H1 (cell line): ENCODE measurements at regions not wholly inside any gene's neighbourhood (a gene's known extent, or its start where the extent isn't known, plus 50 kb on each side); places are given as distances from the start of the nearest gene placed in this dataset.

ENCODE experiments used
- CTCF ChIA-PET: fragments of 300-600 bp; sonication (Branson Sonifier 250); formaldehyde crosslinking; loops from one replicate; lab custom pipeline; 2021; ENCODE audit not compliant: partially characterized antibody; lab: Charles Lee
- POLR2A ChIA-PET: fragments of 300-600 bp; sonication (Branson Sonifier 250); formaldehyde crosslinking; loops from one replicate; lab custom pipeline; 2021; ENCODE audit warnings: inconsistent platforms; ENCODE audit not compliant: partially characterized antibody; lab: Charles Lee
- DNase-seq, 2 experiments: peaks; one replicate each; pipeline versions ENCODE4 v3.0.0 to v3.0.0-alpha.2; 2010 to 2022; ENCODE audit warnings: low spot score in 2 of 2, low read depth in 1 of 2, mixed read lengths in 1 of 2
- FAIRE-seq: peaks from 2 replicates; lab custom pipeline; 2011; peaks lifted over from hg19 to GRCh38; lab: Jason Lieb, UNC
- H2AFZ ChIP-seq: 2 replicates; pipeline ENCODE4 v1.8.1; 2012; ENCODE audit warnings: low read length, inconsistent platforms
- H2AK5ac ChIP-seq: 2 replicates; pipeline ENCODE4 v1.6.1; 2013; ENCODE audit warnings: low read depth, low read length
- H2BK120ac ChIP-seq: replicated peaks from 2 replicates; pipeline ENCODE3; 2013; ENCODE audit warnings: low read depth, low read length, inconsistent platforms
- H2BK12ac ChIP-seq: 2 replicates; pipeline ENCODE4 v1.6.1; 2013; ENCODE audit warnings: low read depth, low read length
- H2BK15ac ChIP-seq: 2 replicates; pipeline ENCODE4 v1.6.1; 2013; ENCODE audit warnings: low read length
- H2BK20ac ChIP-seq: 2 replicates; pipeline ENCODE4 v1.6.1; 2013; ENCODE audit warnings: low read length
- H2BK5ac ChIP-seq: 2 replicates; pipeline ENCODE4 v1.6.1; 2013; ENCODE audit warnings: low read depth, low read length
- H3K14ac ChIP-seq: 2 replicates; pipeline ENCODE4 v1.6.1; 2013; ENCODE audit warnings: inconsistent platforms; ENCODE audit not compliant: insufficient read length
- H3K18ac ChIP-seq: 2 replicates; pipeline ENCODE4 v1.6.1; 2013; ENCODE audit warnings: low read length; ENCODE audit errors: extremely low read depth
- H3K23ac ChIP-seq: 2 replicates; pipeline ENCODE4 v1.6.1; 2013; ENCODE audit warnings: inconsistent platforms; ENCODE audit not compliant: insufficient read length
- H3K23me2 ChIP-seq: 2 replicates; pipeline ENCODE4 v1.6.1; 2013; ENCODE audit warnings: low read depth, low read length
- H3K27ac ChIP-seq: 2 replicates; pipeline ENCODE4 v1.6.1; 2011; ENCODE audit warnings: low read depth, low read length, inconsistent platforms
- H3K27me3 ChIP-seq, 4 experiments: replicated peaks in 1 of 4; 1 replicate in 1 of 4; 2 replicates in 3 of 4; pipeline versions ENCODE4 v1.6.1 to v1.8.1; 2011 to 2013; ENCODE audit warnings: low read length in 3 of 4, mild to moderate bottlenecking in 3 of 4, inconsistent platforms in 2 of 4, mixed read lengths in 2 of 4, moderate library complexity in 1 of 4; ENCODE audit not compliant: control insufficient read depth in 3 of 4, insufficient read depth in 3 of 4; ENCODE audit errors: extremely low read depth in 1 of 4
- H3K36me3 ChIP-seq, 4 experiments: 2 replicates each; pipeline versions ENCODE4 v1.6.1 to v1.8.1; 2011 to 2013; ENCODE audit warnings: mild to moderate bottlenecking in 4 of 4, low read length in 3 of 4, moderate library complexity in 2 of 4, control low read depth in 1 of 4, inconsistent platforms in 1 of 4; ENCODE audit not compliant: insufficient read depth in 4 of 4, control insufficient read depth in 2 of 4
- H3K4ac ChIP-seq: replicated peaks from 2 replicates; pipeline ENCODE3; 2013; ENCODE audit warnings: low read length, low read depth, mixed read lengths, inconsistent platforms; ENCODE audit not compliant: insufficient read length
- H3K4me1 ChIP-seq, 4 experiments: replicated peaks in 1 of 4; 1 replicate in 1 of 4; 2 replicates in 3 of 4; pipeline versions ENCODE4 v1.6.1 to v1.8.1; 2011 to 2013; ENCODE audit warnings: low read length in 3 of 4, inconsistent platforms in 2 of 4, mixed read lengths in 1 of 4; ENCODE audit not compliant: insufficient read depth in 4 of 4, control insufficient read depth in 3 of 4
- H3K4me2 ChIP-seq, 2 experiments: 2 replicates each; pipeline versions ENCODE4 v1.6.1 to v1.8.1; 2011 to 2013; ENCODE audit warnings: low read depth in 2 of 2, low read length in 2 of 2, control low read depth in 1 of 2, inconsistent platforms in 1 of 2, mild to moderate bottlenecking in 1 of 2; ENCODE audit not compliant: insufficient read depth in 1 of 2
- H3K4me3 ChIP-seq, 4 experiments: fragments of 200-600, 300-600 bp in 1 of 4; sonication (generic), shearing (Covaris generic), sonication (Bioruptor Twin) in 1 of 4; 2 replicates each; pipeline versions ENCODE4 v1.5.1 to v1.8.1; 2011 to 2016; ENCODE audit warnings: low read length in 4 of 4, low read depth in 3 of 4, control low read depth in 2 of 4, inconsistent platforms in 2 of 4, mild to moderate bottlenecking in 2 of 4, mixed read lengths in 1 of 4, moderate library complexity in 1 of 4; ENCODE audit not compliant: insufficient read depth in 2 of 4; ENCODE audit errors: extremely low read depth in 1 of 4
- H3K56ac ChIP-seq: replicated peaks from 2 replicates; pipeline ENCODE3; 2013; ENCODE audit warnings: low read depth, mild to moderate bottlenecking, mixed read lengths, low read length, inconsistent platforms; ENCODE audit not compliant: insufficient read length
- H3K79me1 ChIP-seq: 2 replicates; pipeline ENCODE4 v1.6.1; 2013; ENCODE audit warnings: low read depth, low read length, control low read depth
- H3K79me2 ChIP-seq, 2 experiments: 2 replicates each; pipeline versions ENCODE4 v1.6.1 to v1.8.1; 2012 to 2013; ENCODE audit warnings: low read length in 2 of 2, mild to moderate bottlenecking in 2 of 2, inconsistent platforms in 1 of 2; ENCODE audit not compliant: insufficient read depth in 2 of 2, control insufficient read depth in 1 of 2
- H3K9ac ChIP-seq, 4 experiments: replicated peaks in 1 of 4; 1 replicate in 1 of 4; 2 replicates in 3 of 4; pipeline versions ENCODE4 v1.6.1 to v1.8.1; 2011 to 2013; ENCODE audit warnings: low read depth in 3 of 4, low read length in 3 of 4, control low read depth in 2 of 4, mild to moderate bottlenecking in 2 of 4, moderate library complexity in 2 of 4, inconsistent platforms in 1 of 4; ENCODE audit errors: extremely low read depth in 1 of 4
- H3K9me3 ChIP-seq, 2 experiments: 2 replicates each; pipeline versions ENCODE4 v1.6.1 to v1.8.1; 2012 to 2013; ENCODE audit warnings: mild to moderate bottlenecking in 2 of 2, moderate library complexity in 2 of 2, control low read depth in 1 of 2, inconsistent platforms in 1 of 2, low read depth in 1 of 2, low read length in 1 of 2, mixed read lengths in 1 of 2; ENCODE audit not compliant: insufficient read depth in 2 of 2
- H4K20me1 ChIP-seq, 2 experiments: replicated peaks in 1 of 2; 2 replicates each; pipeline versions ENCODE3 to v1.8.1; 2011 to 2013; ENCODE audit warnings: inconsistent platforms in 2 of 2, low read length in 2 of 2, mild to moderate bottlenecking in 1 of 2; ENCODE audit not compliant: insufficient read depth in 2 of 2, control insufficient read depth in 1 of 2
- H4K5ac ChIP-seq: 2 replicates; pipeline ENCODE4 v1.6.1; 2013; ENCODE audit warnings: low read length, low read depth, mixed read lengths, inconsistent platforms; ENCODE audit not compliant: insufficient read length
- H4K8ac ChIP-seq: 2 replicates; pipeline ENCODE4 v1.8.0; 2013; ENCODE audit warnings: mild to moderate bottlenecking, moderate library complexity, low read length, inconsistent platforms; ENCODE audit not compliant: insufficient read depth; ENCODE audit errors: extremely low read depth
- H4K91ac ChIP-seq: replicated peaks from 2 replicates; pipeline ENCODE3; 2013; ENCODE audit warnings: low read length, mixed read lengths, inconsistent platforms; ENCODE audit not compliant: insufficient read length
- BCL11A ChIP-seq, 2 experiments: IDR thresholded peaks; one replicate each; pipeline ENCODE4 v1.6.1; 2011; ENCODE audit warnings: low read depth in 2 of 2, low read length in 2 of 2, mild to moderate bottlenecking in 2 of 2
- CEBPB ChIP-seq: IDR thresholded peaks from 2 replicates; pipeline ENCODE4 v1.6.1; 2012; ENCODE audit warnings: low read depth, low read length
- CHD2 ChIP-seq: IDR thresholded peaks from 2 replicates; pipeline ENCODE4 v1.6.1; 2012; ENCODE audit warnings: low read length, improper control_type of control experiment
- HDAC2 ChIP-seq, 2 experiments: fragments of 300-600 bp in 1 of 2; sonication (generic) in 1 of 2; IDR thresholded peaks; 2 replicates each; pipeline ENCODE4 v1.6.1; 2011 to 2012; ENCODE audit warnings: low read depth in 2 of 2, low read length in 2 of 2, mild to moderate bottlenecking in 2 of 2, moderate library complexity in 2 of 2, borderline replicate concordance in 1 of 2, inconsistent platforms in 1 of 2
- JUND ChIP-seq: IDR thresholded peaks from 2 replicates; pipeline ENCODE4 v1.6.1; 2011; ENCODE audit warnings: mild to moderate bottlenecking, improper control_type of control experiment, low read length
- KDM4A ChIP-seq: IDR thresholded peaks from one replicate; pipeline ENCODE4 v1.7.1; 2012; ENCODE audit warnings: low read depth, mild to moderate bottlenecking, moderate library complexity, low read length, inconsistent platforms; ENCODE audit not compliant: severe bottlenecking
- KDM5A ChIP-seq: fragments of 200-600 bp; IDR thresholded peaks from 2 replicates; pipeline ENCODE4 v1.7.1; 2012; ENCODE audit warnings: mild to moderate bottlenecking, low read length, inconsistent platforms, mixed read lengths
- MAFK ChIP-seq: IDR thresholded peaks from 2 replicates; pipeline ENCODE4 v1.6.1; 2012; ENCODE audit warnings: low read depth, mild to moderate bottlenecking, improper control_type of control experiment, low read length
- NRF1 ChIP-seq: IDR thresholded peaks from 2 replicates; pipeline ENCODE4 v1.6.1; 2011; ENCODE audit warnings: mild to moderate bottlenecking, low read depth, low read length, improper control_type of control experiment
- POLR2AphosphoS5 ChIP-seq: IDR thresholded peaks from 2 replicates; pipeline ENCODE4 v1.6.1; 2011; ENCODE audit warnings: low read depth, low read length
- RBBP5 ChIP-seq: IDR thresholded peaks from 2 replicates; pipeline ENCODE4 v1.7.1; 2012; ENCODE audit warnings: low read depth, mild to moderate bottlenecking, inconsistent platforms, low read length, moderate library complexity, borderline replicate concordance
- SIN3A ChIP-seq, 2 experiments: IDR thresholded peaks in 1 of 2; conservative IDR thresholded peaks in 1 of 2; 2 replicates each; pipeline ENCODE4 v1.6.1; 2011 to 2012; ENCODE audit warnings: low read length in 2 of 2, improper control_type of control experiment in 1 of 2, low read depth in 1 of 2, mild to moderate bottlenecking in 1 of 2
- SIRT6 ChIP-seq: IDR thresholded peaks from one replicate; pipeline ENCODE4 v1.7.1; 2012; ENCODE audit warnings: low read length, inconsistent platforms
- SIX5 ChIP-seq: IDR thresholded peaks from 2 replicates; pipeline ENCODE4 v1.6.1; 2011; ENCODE audit warnings: mild to moderate bottlenecking, low read depth, low read length
- SP1 ChIP-seq: IDR thresholded peaks from 2 replicates; pipeline ENCODE4 v1.6.1; 2011; ENCODE audit warnings: low read depth, low read length
- SRF ChIP-seq: IDR thresholded peaks from 2 replicates; pipeline ENCODE4 v1.6.1; 2011; ENCODE audit warnings: mild to moderate bottlenecking, low read depth, low read length, moderate library complexity
- YY1 ChIP-seq: IDR thresholded peaks from 2 replicates; pipeline ENCODE4 v1.6.1; 2011; ENCODE audit warnings: low read depth, mild to moderate bottlenecking, low read length
- WGBS, 2 experiments: shearing (Covaris generic) in 1 of 2; methylation state at CpG; one replicate each; pipeline versions ENCODE4 v1.1.6 to v1.1.7; 2013 to 2015; ENCODE audit warnings: low lambda C conversion rate in 2 of 2, mixed read lengths in 2 of 2, inconsistent platforms in 1 of 2, low coverage in 1 of 2, missing lambda C conversion rate in 1 of 2; ENCODE audit not compliant: insufficient replicate concordance in 2 of 2, insufficient coverage in 1 of 2, insufficient read length in 1 of 2; ENCODE audit errors: extremely low coverage in 1 of 2, missing lambda C conversion rate in 1 of 2; 5-methylcytosine and 5-hydroxymethylcytosine counted together

GRCh38 chr4:19187096-19187495, 1064.6 kb upstream of the SLIT2 start:
- no peak overlapping the region for H3K9ac ChIP-seq
- H3K18ac ChIP-seq, result no peak overlapping the region
- no peaks in the 10 kb centered on the region for H4K20me1 ChIP-seq
- no peak overlapping the region for H2BK12ac ChIP-seq
- no peak overlapping the region for H3K4me3 ChIP-seq
- H3K4ac ChIP-seq, result no peak overlapping the region
- ChIA-PET POLR2A (no interaction called here), CTCF (no interaction called here)
- no peak overlapping the region for H2AK5ac ChIP-seq
- H3K36me3 ChIP-seq, result no peaks in the 10 kb centered on the region
- H4K5ac ChIP-seq, result no peak overlapping the region
- H3K9me3 ChIP-seq, result no peaks in the 10 kb centered on the region
- no peak overlapping the region for H2BK20ac ChIP-seq
- H2BK15ac ChIP-seq, result no peak overlapping the region
- no peak overlapping the region for H3K14ac ChIP-seq
- no peak overlapping the region for H2AFZ ChIP-seq
- H3K79me2 ChIP-seq, result no peaks in the 10 kb centered on the region
- H3K23ac ChIP-seq, result no peak overlapping the region
- no peak for DNase-seq
- 77% methylated on average over 2 of the region's 2 CpGs; no CpG with 5 or more reads in 1 of the 2 experiments for WGBS, 2 experiments
- no peak overlapping the region for H3K27ac ChIP-seq
- H3K27me3 ChIP-seq, result no peaks in the 10 kb centered on the region
- no peaks in the 10 kb centered on the region for H3K4me1 ChIP-seq
- no peak overlapping the region for H4K91ac ChIP-seq
- no peaks in the 10 kb centered on the region for H3K23me2 ChIP-seq
- no peak overlapping the region for H3K4me2 ChIP-seq
- H3K56ac ChIP-seq, result no peak overlapping the region
- no peaks in the 10 kb centered on the region for H3K79me1 ChIP-seq
- H2BK120ac ChIP-seq, result no peak overlapping the region
- FAIRE-seq, result no peak
- no peak overlapping the region for H2BK5ac ChIP-seq
- H4K8ac ChIP-seq, result no peak overlapping the region
- TF ChIP-seq SIRT6, result no peak
- TF ChIP-seq SP1, result no peak
- TF ChIP-seq RBBP5, result no peak
- no peak for TF ChIP-seq NRF1
- TF ChIP-seq CHD2, result no peak
- no peak for TF ChIP-seq MAFK
- TF ChIP-seq HDAC2 (IDR thresholded peaks at IDR 0.05; ENCODE audit: borderline replicate concordance in 1 of 2, low read depth in 2 of 2, low read length in 2 of 2), result no peak
- TF ChIP-seq JUND, result no peak
- no peak for TF ChIP-seq SIN3A (conservative IDR thresholded peaks at IDR 0.05 in 1 of 2, IDR thresholded peaks at IDR 0.05 in 1 of 2; ENCODE audit: low read depth in 1 of 2, low read length in 2 of 2)
- TF ChIP-seq KDM4A, result no peak
- TF ChIP-seq BCL11A (IDR thresholded peaks at IDR 0.05; ENCODE audit: low read depth in 2 of 2, low read length in 2 of 2), result no peak
- no peak for TF ChIP-seq CEBPB
- TF ChIP-seq POLR2AphosphoS5, result no peak
- TF ChIP-seq SRF, result no peak
- TF ChIP-seq SIX5, result no peak
- TF ChIP-seq YY1, result no peak
- TF ChIP-seq KDM5A, result no peak
